Activated CD4-positive, alpha-beta T cell treated with anti-CD3 and anti-CD28 coated beads, Interleukin-2, amount 50 U/mL, for 48 hours (primary cell): ENCODE measurements at regions not wholly inside any gene's neighbourhood (a gene's known extent, or its start where the extent isn't known, plus 50 kb on each side); places are given as distances from the start of the nearest gene placed in this dataset.
"Not testable (repeated sequence)": the region's sequence is repeated elsewhere in the genome, so short reads cannot be mapped to it uniquely, and the experiment has no call there.

ENCODE experiments used
- DNase-seq, 2 experiments: peaks; one replicate each; pipeline ENCODE4 v3.0.0-alpha.2; 2020

- DNase-seq, result no peak
These were observed 628.0 kb downstream of the EFNB2 start for GRCh38 chr13:105907319-105908019.

GRCh38 chr13:105906746-105907145, 628.7 kb downstream of the EFNB2 start:
- no peak for DNase-seq

GRCh38 chr13:105904034-105904742, 631.3 kb downstream of the EFNB2 start:
- DNase-seq, result no peak

GRCh38 chr13:105902396-105902795, 633.1 kb downstream of the EFNB2 start:
- DNase-seq, result no peak

- no peak for DNase-seq
These were observed 637.9 kb downstream of the EFNB2 start for GRCh38 chr13:105897575-105897974.

- DNase-seq, result no peak
These were observed 640.8 kb downstream of the EFNB2 start for GRCh38 chr13:105894697-105895096.

GRCh38 chr13:105890509-105890908, 645.0 kb downstream of the EFNB2 start:
- no peak for DNase-seq

GRCh38 chr13:105878119-105878700, 657.3 kb downstream of the EFNB2 start:
- no peak for DNase-seq

- DNase-seq, result no peak
These were observed 660.6 kb downstream of the EFNB2 start for GRCh38 chr13:105874814-105875213.

GRCh38 chr13:105871768-105872167, 663.7 kb downstream of the EFNB2 start:
- no peak for DNase-seq

- no peak for DNase-seq
These were observed 664.1 kb downstream of the EFNB2 start for GRCh38 chr13:105871326-105871725.

- DNase-seq, result no peak
These were observed 672.1 kb downstream of the EFNB2 start for GRCh38 chr13:105863300-105863920.

GRCh38 chr13:105848494-105848893, 687.0 kb downstream of the EFNB2 start:
- DNase-seq, result no peak

- DNase-seq, result no peak
These were observed 687.8 kb downstream of the EFNB2 start for GRCh38 chr13:105847527-105848291.

- DNase-seq, result no peak
These were observed 688.5 kb downstream of the EFNB2 start for GRCh38 chr13:105846923-105847322.

- no peak for DNase-seq
These were observed 694.2 kb downstream of the EFNB2 start for GRCh38 chr13:105841286-105841685.

- DNase-seq, result no peak
These were observed 697.2 kb downstream of the EFNB2 start for GRCh38 chr13:105838231-105838630.

GRCh38 chr13:105837295-105837694, 698.2 kb downstream of the EFNB2 start:
- not testable (repeated sequence) for DNase-seq

GRCh38 chr13:105830821-105831220, 704.6 kb downstream of the EFNB2 start:
- DNase-seq, result no peak

GRCh38 chr13:105827111-105827809, 708.2 kb downstream of the EFNB2 start:
- no peak for DNase-seq

GRCh38 chr13:105825071-105825470, 710.4 kb downstream of the EFNB2 start:
- no peak for DNase-seq

GRCh38 chr13:105821337-105821736, 714.1 kb downstream of the EFNB2 start:
- no peak for DNase-seq
